ENCODE measurements at regions not wholly inside any gene's neighbourhood (a gene's known extent, or its start where the extent isn't known, plus 50 kb on each side); places are given as distances from the start of the nearest gene placed in this dataset.

DNA sequence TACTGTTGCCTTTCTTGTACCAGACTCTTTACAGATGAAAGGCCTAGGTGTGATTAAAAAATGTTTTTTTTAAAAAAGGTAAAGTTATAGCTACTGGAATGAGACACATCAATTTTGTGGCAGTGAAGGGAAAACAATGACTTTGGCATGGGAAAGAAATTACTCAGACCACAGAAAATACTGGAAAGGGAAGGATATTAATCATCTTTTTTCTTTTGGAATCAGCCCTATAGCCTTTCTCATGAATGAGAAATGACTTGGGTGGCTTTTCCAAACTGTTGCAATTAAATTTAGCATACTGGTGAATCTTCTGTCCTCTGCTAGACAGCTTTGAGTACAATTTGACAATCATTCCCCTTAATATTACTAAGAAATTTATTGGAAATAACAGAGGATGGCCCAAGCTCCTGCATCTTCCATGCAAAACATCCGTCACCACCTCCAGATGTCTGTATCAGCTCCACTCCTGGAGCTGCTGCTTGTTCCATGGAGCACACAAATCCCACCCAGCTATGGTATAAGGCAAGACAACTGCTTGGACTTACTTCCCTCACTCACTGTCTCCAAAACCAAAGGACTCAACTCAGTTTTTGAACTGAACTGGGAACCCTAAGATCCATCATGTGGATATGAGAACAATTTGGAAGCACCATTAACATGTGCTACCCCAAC, 97.6 kb upstream of the ARSJ start:
- TF ChIP-seq CTCF (IDR thresholded peaks at IDR 0.05; ENCODE audit: borderline replicate concordance) = no peak
- Histone ChIP-seq H3K27me3 (ENCODE audit: low read depth) (no peaks in the 10 kb centered on the region), H3K4me3 (no peak overlapping the region), H3K9me3 (replicated peaks) (peaks cover 8% of the 10 kb centered on the region), H3K4me1 (no peaks in the 10 kb centered on the region), H3K36me3 (no peaks in the 10 kb centered on the region), H3K27ac (replicated peaks) (no peak overlapping the region)
- no peak for DNase-seq
- intact Hi-C loops (cut with micrococcal nuclease) = no loop called here

DNA sequence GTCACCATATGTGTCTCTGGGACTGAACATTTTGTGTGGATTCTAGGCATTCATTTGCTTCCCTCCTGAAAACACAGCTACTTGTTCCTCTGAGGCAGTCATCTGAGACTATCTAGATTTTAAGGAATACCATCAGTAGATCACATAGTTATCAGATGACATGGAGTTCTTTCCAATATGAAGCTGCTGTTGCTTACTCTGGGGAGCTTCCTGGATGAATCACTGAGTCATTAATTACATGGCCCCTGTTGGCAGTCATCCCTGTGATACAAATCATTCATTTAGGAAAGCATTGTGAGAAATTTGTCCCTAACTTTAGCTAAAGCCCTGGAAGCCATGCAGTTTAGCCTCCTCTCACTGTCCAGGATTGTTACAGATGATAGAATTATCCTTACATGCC, 98.2 kb upstream of the ARSJ start:
- intact Hi-C loops (cut with micrococcal nuclease) = no loop called here

DNA sequence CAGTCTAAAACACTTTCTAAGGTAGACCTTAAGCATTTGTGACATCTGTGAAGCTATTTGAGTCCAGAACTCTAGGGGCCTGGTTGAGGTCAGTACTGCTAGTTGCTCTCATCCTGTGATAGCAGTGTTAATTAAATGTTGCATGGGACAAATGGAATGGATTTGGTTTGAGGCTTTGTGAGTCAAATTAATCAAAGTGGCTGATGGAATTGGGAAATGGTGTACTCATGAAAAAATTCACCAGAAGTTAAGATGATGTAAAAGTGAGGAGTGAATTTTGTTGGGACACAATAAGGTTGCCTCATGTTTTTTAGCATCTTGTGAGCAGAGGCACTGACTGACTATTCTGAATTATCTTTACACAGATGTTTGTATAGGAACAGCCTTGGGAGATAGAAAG, 99.2 kb upstream of the ARSJ start:
- intact Hi-C loops (cut with micrococcal nuclease) = no loop called here
- H3K4me1 ChIP-seq = no peaks in the 10 kb centered on the region
- H3K27me3 ChIP-seq (ENCODE audit: low read depth) = no peaks in the 10 kb centered on the region
- TF ChIP-seq CTCF (IDR thresholded peaks at IDR 0.05; ENCODE audit: borderline replicate concordance) = no peak
- H3K27ac ChIP-seq (replicated peaks) = no peak overlapping the region
- peaks cover 5% of the 10 kb centered on the region for H3K9me3 ChIP-seq (replicated peaks)
- DNase-seq = no peak
- H3K36me3 ChIP-seq = no peaks in the 10 kb centered on the region
- H3K4me3 ChIP-seq = no peak overlapping the region

More for the DNA sequence above, 98.2 kb upstream of the ARSJ start:
- Histone ChIP-seq H3K4me3 (no peak overlapping the region), H3K27me3 (ENCODE audit: low read depth) (no peaks in the 10 kb centered on the region), H3K9me3 (replicated peaks) (peaks cover 8% of the 10 kb centered on the region), H3K27ac (replicated peaks) (no peak overlapping the region), H3K36me3 (no peaks in the 10 kb centered on the region), H3K4me1 (no peaks in the 10 kb centered on the region)
- TF ChIP-seq CTCF (IDR thresholded peaks at IDR 0.05; ENCODE audit: borderline replicate concordance) = no peak
- no peak for DNase-seq

DNA sequence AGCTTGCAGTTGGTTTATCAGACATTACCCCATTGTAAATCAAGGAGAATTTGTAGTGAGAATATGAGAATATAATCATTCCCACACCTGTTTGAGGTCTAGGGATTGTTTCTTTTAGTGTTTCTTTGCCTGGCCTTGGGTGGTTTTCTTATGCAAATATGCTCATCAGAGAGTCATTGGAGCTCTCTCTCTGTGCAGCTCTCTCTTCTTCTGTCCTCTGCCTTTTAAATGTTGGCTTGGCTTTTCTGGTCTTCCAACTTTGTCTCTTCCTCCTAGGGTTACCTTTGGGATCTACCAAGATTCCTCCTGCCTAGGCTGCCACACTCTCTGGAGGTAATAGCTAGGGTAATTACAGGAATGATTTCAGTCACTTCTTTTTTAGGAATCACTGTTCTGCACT, 102.3 kb upstream of the ARSJ start:
- intact Hi-C loops (cut with micrococcal nuclease) = no loop called here
- no peaks in the 10 kb centered on the region for H3K36me3 ChIP-seq
- no peak for DNase-seq
- H3K9me3 ChIP-seq (replicated peaks) = no peaks in the 10 kb centered on the region
- no peak for TF ChIP-seq CTCF (IDR thresholded peaks at IDR 0.05; ENCODE audit: borderline replicate concordance)
- H3K4me3 ChIP-seq = no peak overlapping the region
- H3K4me1 ChIP-seq = no peaks in the 10 kb centered on the region
- no peaks in the 10 kb centered on the region for H3K27me3 ChIP-seq (ENCODE audit: low read depth)
- no peak overlapping the region for H3K27ac ChIP-seq (replicated peaks)

- intact Hi-C loops (cut with micrococcal nuclease) = no loop called here
- no peak overlapping the region for H3K27ac ChIP-seq (replicated peaks)
Observed at GRCh38 chr4:114082348-114082747, 102.9 kb upstream of the ARSJ start.

More at GRCh38 chr4:114082348-114082747, 102.9 kb upstream of the ARSJ start:
- no peak overlapping the region for H3K4me3 ChIP-seq
- TF ChIP-seq CTCF (IDR thresholded peaks at IDR 0.05; ENCODE audit: borderline replicate concordance) = no peak
- no peaks in the 10 kb centered on the region for H3K27me3 ChIP-seq (ENCODE audit: low read depth)
- DNase-seq = no peak
- H3K9me3 ChIP-seq (replicated peaks) = no peaks in the 10 kb centered on the region
- no peaks in the 10 kb centered on the region for H3K4me1 ChIP-seq
- no peaks in the 10 kb centered on the region for H3K36me3 ChIP-seq
